SK-N-SH treated with all-trans-retinoic acid at 6 μM for 48 hours (cell line): ENCODE measurements at regions not wholly inside any gene's neighbourhood (a gene's known extent, or its start where the extent isn't known, plus 50 kb on each side); places are given as distances from the start of the nearest gene placed in this dataset.

Source experiments
- ATAC-seq: fragments of 200-7000 bp; cut with Tn5 transposase; 3 replicates; pipeline ENCODE4 v1.9.1; 2020; ENCODE audit warnings: mild to moderate bottlenecking, moderate library complexity
- ARNTL ChIP-seq: fragments of 450-650 bp; formaldehyde crosslinking; IDR thresholded peaks from 2 replicates; pipeline ENCODE4 v1.5.0; 2020; ENCODE audit warnings: low read depth, mild to moderate bottlenecking, moderate library complexity, borderline replicate concordance
- BACH2 ChIP-seq: fragments of 250-450 bp; sonication (Bioruptor Pico); IDR thresholded peaks from 2 replicates; pipeline ENCODE4 v1.9.0; 2021; ENCODE audit warnings: mild to moderate bottlenecking, borderline replicate concordance
- CSDC2 ChIP-seq: fragments of 250-450 bp; sonication (Bioruptor Pico); IDR thresholded peaks from 2 replicates; pipeline ENCODE4 v1.5.0; 2020; ENCODE audit warnings: mild to moderate bottlenecking, moderate library complexity
- CSRNP3 ChIP-seq: fragments of 250-450 bp; sonication (Bioruptor Pico); IDR thresholded peaks from 2 replicates; pipeline ENCODE4 v1.5.1; 2021; ENCODE audit warnings: mild to moderate bottlenecking, moderate library complexity
- GLIS3 ChIP-seq: fragments of 250-450 bp; sonication (Bioruptor Pico); IDR thresholded peaks from 2 replicates; pipeline ENCODE4 v1.5.0; 2020; ENCODE audit warnings: mild to moderate bottlenecking, moderate library complexity
- ISL1 ChIP-seq: fragments of 250-450 bp; sonication (Bioruptor Pico); IDR thresholded peaks from 2 replicates; pipeline ENCODE4 v2.1.2; 2022; ENCODE audit warnings: mild to moderate bottlenecking, moderate library complexity
- OSR1 ChIP-seq: fragments of 250-450 bp; sonication (Bioruptor Pico); IDR thresholded peaks from 2 replicates; pipeline ENCODE4 v1.8.0; 2022; ENCODE audit warnings: moderate library complexity, mild to moderate bottlenecking, inconsistent platforms
- PATZ1 ChIP-seq: fragments of 250-450 bp; sonication (Bioruptor Pico); IDR thresholded peaks from 2 replicates; pipeline ENCODE4 v1.8.0; 2020; ENCODE audit warnings: mild to moderate bottlenecking, moderate library complexity, borderline replicate concordance
- POU6F1 ChIP-seq: fragments of 250-450 bp; sonication (Bioruptor Pico); IDR thresholded peaks from 2 replicates; pipeline ENCODE4 v1.8.0; 2021; ENCODE audit warnings: low read depth, mild to moderate bottlenecking, moderate library complexity, borderline replicate concordance
- PPARA ChIP-seq: fragments of 250-450 bp; sonication (Bioruptor Pico); IDR thresholded peaks from 2 replicates; pipeline ENCODE4 v1.5.0; 2020; ENCODE audit warnings: mild to moderate bottlenecking, borderline replicate concordance
- RARB ChIP-seq: fragments of 250-450 bp; sonication (Bioruptor Pico); IDR thresholded peaks from 2 replicates; pipeline ENCODE4 v1.8.0; 2021; ENCODE audit warnings: mild to moderate bottlenecking, moderate library complexity
- SNAI2 ChIP-seq: fragments of 250-450 bp; sonication (Bioruptor Pico); IDR thresholded peaks from 2 replicates; pipeline ENCODE4 v1.5.0; 2020; ENCODE audit warnings: mild to moderate bottlenecking, moderate library complexity
- TCF4 ChIP-seq: fragments of 250-450 bp; sonication (Bioruptor Pico); IDR thresholded peaks from 2 replicates; pipeline ENCODE4 v1.8.0; 2021; ENCODE audit warnings: mild to moderate bottlenecking, moderate library complexity, borderline replicate concordance
- TOX ChIP-seq: fragments of 250-450 bp; sonication (Bioruptor Pico); IDR thresholded peaks from 2 replicates; pipeline ENCODE4 v1.8.0; 2021; ENCODE audit warnings: mild to moderate bottlenecking, moderate library complexity, borderline replicate concordance
- TSHZ2 ChIP-seq: fragments of 250-450 bp; sonication (Bioruptor Pico); IDR thresholded peaks from 2 replicates; pipeline ENCODE4 v1.5.0; 2020; ENCODE audit warnings: mild to moderate bottlenecking, moderate library complexity
- ZC3H10 ChIP-seq: fragments of 250-450 bp; sonication (Bioruptor Pico); IDR thresholded peaks from 2 replicates; pipeline ENCODE4 v1.5.1; 2021; ENCODE audit warnings: mild to moderate bottlenecking, moderate library complexity
- ZFP3 ChIP-seq: fragments of 250-450 bp; sonication (Bioruptor Pico); IDR thresholded peaks from 2 replicates; pipeline ENCODE4 v1.5.0; 2020; ENCODE audit warnings: mild to moderate bottlenecking, moderate library complexity
- ZFP30 ChIP-seq: fragments of 450-650 bp; formaldehyde crosslinking; IDR thresholded peaks from 2 replicates; pipeline ENCODE4 v1.5.0; 2022; ENCODE audit warnings: mild to moderate bottlenecking, moderate library complexity
- ZNF565 ChIP-seq: fragments of 450-650 bp; formaldehyde crosslinking; conservative IDR thresholded peaks from 2 replicates; pipeline ENCODE4 v1.5.0; 2020; ENCODE audit warnings: low read depth, mild to moderate bottlenecking, moderate library complexity
- ZNF70 ChIP-seq: fragments of 450-650 bp; formaldehyde crosslinking; IDR thresholded peaks from 2 replicates; pipeline ENCODE4 v1.5.0; 2020; ENCODE audit warnings: mild to moderate bottlenecking, moderate library complexity
- ZNF8 ChIP-seq: fragments of 450-650 bp; formaldehyde crosslinking; IDR thresholded peaks from 2 replicates; pipeline ENCODE4 v1.5.0; 2020; ENCODE audit warnings: mild to moderate bottlenecking, moderate library complexity

GRCh38 chr7:156222151-156222550 is 409.9 kb upstream of the SHH start:
- TF ChIP-seq TSHZ2 (CRISPR knock-in tag): no peak
- TF ChIP-seq POU6F1 (CRISPR knock-in tag): no peak
- TF ChIP-seq ZNF70 (CRISPR knock-in tag): no peak
- TF ChIP-seq ZFP3 (CRISPR knock-in tag): no peak
- no peak for TF ChIP-seq RARB (CRISPR knock-in tag)
- no peak for TF ChIP-seq ZFP30 (CRISPR knock-in tag)
- no peak for TF ChIP-seq TOX (CRISPR knock-in tag)
- no peak for TF ChIP-seq ARNTL (CRISPR knock-in tag)
- no peak for TF ChIP-seq BACH2 (CRISPR knock-in tag)
- TF ChIP-seq ISL1 (CRISPR knock-in tag): no peak
- TF ChIP-seq ZC3H10 (CRISPR knock-in tag): no peak
- no peak for TF ChIP-seq TCF4 (CRISPR knock-in tag)
- TF ChIP-seq, all 23 proteins: peak for 0
- no peak for ATAC-seq

- no peak for ATAC-seq
- no peak for TF ChIP-seq POU6F1 (CRISPR knock-in tag)
- TF ChIP-seq ISL1 (CRISPR knock-in tag): no peak
- TF ChIP-seq ZFP30 (CRISPR knock-in tag): no peak
- no peak for TF ChIP-seq PPARA (CRISPR knock-in tag)
- TF ChIP-seq ZNF8 (CRISPR knock-in tag): no peak
- no peak for TF ChIP-seq OSR1 (CRISPR knock-in tag)
These were observed 408.4 kb upstream of the SHH start for GRCh38 chr7:156220701-156221100.

- peak; percentile 25; the same call in 1 of the 3 replicates for ATAC-seq
- TF ChIP-seq CSRNP3 (CRISPR knock-in tag): no peak
- TF ChIP-seq SNAI2 (CRISPR knock-in tag): no peak
- no peak for TF ChIP-seq ZNF8 (CRISPR knock-in tag)
- TF ChIP-seq ZFP3 (CRISPR knock-in tag): no peak
- no peak for TF ChIP-seq ISL1 (CRISPR knock-in tag)
- TF ChIP-seq TOX (CRISPR knock-in tag): no peak
- no peak for TF ChIP-seq PATZ1
- no peak for TF ChIP-seq ZFP30 (CRISPR knock-in tag)
- no peak for TF ChIP-seq GLIS3 (CRISPR knock-in tag)
- no peak for TF ChIP-seq ZNF565 (CRISPR knock-in tag)
- TF ChIP-seq CSDC2 (CRISPR knock-in tag): no peak
These were observed 407.9 kb upstream of the SHH start for GRCh38 chr7:156220078-156220605.
